Heart left ventricle (tissue), 16 donors: ENCODE measurements at regions not wholly inside any gene's neighbourhood (a gene's known extent, or its start where the extent isn't known, plus 50 kb on each side); places are given as distances from the start of the nearest gene placed in this dataset.

Experiments
- ATAC-seq, 4 donors: fragments of 200-7000 bp; cut with Tn5 transposase; one replicate each; pipeline ENCODE4 v1.9.1; 2020 to 2022; ENCODE audit warnings: moderate library complexity in 4 of 4, mild to moderate bottlenecking in 3 of 4, moderate number of reproducible peaks in 1 of 4
- DNase-seq, 5 donors: peaks; one replicate each; pipeline ENCODE4 v3.0.0-alpha.2; 2020
- H3K27ac ChIP-seq, 12 donors: fragments of 200-600 bp; sonication (generic) in 4 of 12; one replicate each; pipeline versions ENCODE4 v1.5.0 to v1.8.0; 2016 to 2022; ENCODE audit warnings: mild to moderate bottlenecking in 2 of 12
- H3K27me3 ChIP-seq, 9 donors: fragments of 200-600 bp; sonication (generic) in 2 of 9; one replicate each; pipeline versions ENCODE4 v1.5.1 to v1.8.0; 2016 to 2022; ENCODE audit warnings: mild to moderate bottlenecking in 3 of 9
- H3K36me3 ChIP-seq, 9 donors: fragments of 200-600 bp; sonication (generic) in 2 of 9; one replicate each; pipeline versions ENCODE4 v1.5.0 to v1.8.0; 2018 to 2022; ENCODE audit warnings: mild to moderate bottlenecking in 2 of 9
- H3K4me1 ChIP-seq, 12 donors: fragments of 200-600 bp; sonication (generic) in 4 of 12; one replicate each; pipeline versions ENCODE4 v1.5.0 to v1.8.0; 2016 to 2022; ENCODE audit warnings: mild to moderate bottlenecking in 3 of 12
- H3K4me3 ChIP-seq, 12 donors: fragments of 200-600 bp; sonication (generic) in 4 of 12; one replicate each; pipeline versions ENCODE4 v1.5.0 to v1.8.0; 2017 to 2022; ENCODE audit warnings: mild to moderate bottlenecking in 9 of 12, moderate library complexity in 4 of 12
- H3K9me3 ChIP-seq, 12 donors: fragments of 200-600 bp; sonication (generic) in 4 of 12; one replicate each; pipeline versions ENCODE4 v1.5.0 to v1.8.0; 2016 to 2022; ENCODE audit warnings: mild to moderate bottlenecking in 1 of 12
- CTCF ChIP-seq, 12 donors: fragments of 200-600 bp; sonication (generic) in 4 of 12; IDR thresholded peaks; one replicate each; pipeline versions ENCODE4 v1.5.0 to v1.8.0; 2018 to 2022; ENCODE audit warnings: antibody characterized with exemption in 12 of 12, mild to moderate bottlenecking in 5 of 12
- POLR2A ChIP-seq, 2 donors: fragments of 450-650 bp; IDR thresholded peaks; one replicate each; pipeline ENCODE4 v1.6.1; 2017; ENCODE audit warnings: antibody characterized with exemption in 2 of 2, mild to moderate bottlenecking in 2 of 2, moderate library complexity in 2 of 2
- WGBS, 4 donors: extraction: QIAGEN DNeasy Blood & Tissue Kit in 2 of 4; methylation state at CpG; one replicate each; pipeline versions ENCODE4 v1.1.5 to v1.1.7; 2013 to 2018; 5-methylcytosine and 5-hydroxymethylcytosine counted together
- intact Hi-C, 10 donors: fragments of 100-400 bp; cut with DNase I; formaldehyde crosslinking; loops; one replicate each; pipeline versions ENCODE4 v1.11.1 to v1.14.2; 2022
- donor health status: ischemic (EF 13 %, LVEDD 7.1; RV severe dilation, severe dysfunction).
- donor health status: healthy with polysubstance abuse.
- donor health status: DM: no; HTN: yes; CAD: no.
- donor health status: DM: no; HTN: no; CAD: no.
- donor health status: ischemic (EF 25% LVEDD 6.9; RV normal size, moderate dysfunction).
- donor health status: ischemic (EF 25% LVEDD 5.7; RV mildly dilated, moderate dysfunction).
- donor health status: healthy.
- donor health status: DM: yes; HTN: yes; CAD: no.
- donor health status: ischemic (EF 35%, LVEDD 5.7; RV mildly dilated, moderate dysfunction).
- donor health status: nonischemic (EF 11% LVEDD 7.7; RV severe dilation, severe dysfunction).
- donor health status: DM: yes; HTN: yes; CAD: no.
- donor health status: PGD.
- donor health status: ischemic (EF 29% LVEDD 5.4; RV normal size, mild dysfunction).
- donor health status: nonischemic (EF 23%, LVEDD 6.1; RV moderate dilation, normal function).

- TF ChIP-seq CTCF (IDR thresholded peaks at IDR 0.05) (no peak), POLR2A (IDR thresholded peaks at IDR 0.05) (no peak)
- 89 to 98% (median 94%) methylated on average over 3 of the region's 3 CpGs for WGBS, 4 donors
- DNase-seq (no peak), ATAC-seq (no peak)
- H3K4me3 ChIP-seq = no peak overlapping the region
- intact Hi-C loops = no loop called here
- H3K4me1 ChIP-seq = peaks cover 0 to 3% (median 0%) of the 10 kb centered on the region in 12 donors
- H3K27ac ChIP-seq = no peak overlapping the region
- H3K27me3 ChIP-seq = no peaks in the 10 kb centered on the region
- peaks cover 0 to 9% (median 0%) of the 10 kb centered on the region in 12 donors for H3K9me3 ChIP-seq
- H3K36me3 ChIP-seq = no peaks in the 10 kb centered on the region
These were observed 498.0 kb upstream of the PROK2 start for GRCh38 chr3:72282918-72283317.

DNA sequence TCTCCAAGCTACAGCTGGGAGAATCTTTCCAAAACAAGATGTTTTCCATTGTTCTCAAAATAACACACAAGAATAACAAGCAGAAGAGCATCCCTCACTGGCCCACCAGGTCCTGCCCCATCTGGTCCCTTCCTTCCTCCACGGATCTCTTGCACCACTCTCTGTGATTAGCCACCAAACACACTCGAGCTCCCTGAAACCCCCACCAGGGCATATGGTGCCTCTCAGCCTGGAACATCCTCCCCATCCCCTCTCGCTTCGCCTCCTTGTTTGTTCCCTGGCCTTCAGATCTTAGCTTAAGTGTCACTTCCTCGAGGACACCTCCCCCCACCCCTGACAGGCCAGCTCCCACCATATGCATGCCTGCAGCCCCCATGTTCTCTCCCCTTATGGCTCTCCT is 496.6 kb upstream of the PROK2 start:
- 86 to 94% (median 91%) methylated on average over 5 of the region's 5 CpGs for WGBS, 4 donors
- ATAC-seq (no peak), DNase-seq (no peak)
- intact Hi-C loops = no loop called here
- H3K4me3 ChIP-seq = no peak overlapping the region
- peaks cover 0 to 3% (median 0%) of the 10 kb centered on the region in 12 donors for H3K4me1 ChIP-seq
- peaks cover 0 to 9% (median 0%) of the 10 kb centered on the region in 12 donors for H3K9me3 ChIP-seq
- H3K27me3 ChIP-seq = no peaks in the 10 kb centered on the region
- H3K36me3 ChIP-seq = no peaks in the 10 kb centered on the region
- H3K27ac ChIP-seq = no peak overlapping the region
- TF ChIP-seq POLR2A (IDR thresholded peaks at IDR 0.05) (no peak), CTCF (IDR thresholded peaks at IDR 0.05) (no peak)

GRCh38 chr3:72280876-72281275 is 495.9 kb upstream of the PROK2 start:
- no peak overlapping the region for H3K4me3 ChIP-seq
- no peak for TF ChIP-seq CTCF (IDR thresholded peaks at IDR 0.05)
- no peak for TF ChIP-seq POLR2A (IDR thresholded peaks at IDR 0.05)
- peaks cover 0 to 9% (median 0%) of the 10 kb centered on the region in 12 donors for H3K9me3 ChIP-seq
- intact Hi-C loops = no loop called here
- WGBS, 4 donors = 84 to 96% (median 86%) methylated on average over 5 to 6 of the region's 6 CpGs
- no peaks in the 10 kb centered on the region for H3K27me3 ChIP-seq
- no peak overlapping the region for H3K27ac ChIP-seq
- no peaks in the 10 kb centered on the region for H3K36me3 ChIP-seq
- peaks cover 0 to 3% (median 0%) of the 10 kb centered on the region in 12 donors for H3K4me1 ChIP-seq
- DNase-seq (no peak), ATAC-seq (no peak)

DNA sequence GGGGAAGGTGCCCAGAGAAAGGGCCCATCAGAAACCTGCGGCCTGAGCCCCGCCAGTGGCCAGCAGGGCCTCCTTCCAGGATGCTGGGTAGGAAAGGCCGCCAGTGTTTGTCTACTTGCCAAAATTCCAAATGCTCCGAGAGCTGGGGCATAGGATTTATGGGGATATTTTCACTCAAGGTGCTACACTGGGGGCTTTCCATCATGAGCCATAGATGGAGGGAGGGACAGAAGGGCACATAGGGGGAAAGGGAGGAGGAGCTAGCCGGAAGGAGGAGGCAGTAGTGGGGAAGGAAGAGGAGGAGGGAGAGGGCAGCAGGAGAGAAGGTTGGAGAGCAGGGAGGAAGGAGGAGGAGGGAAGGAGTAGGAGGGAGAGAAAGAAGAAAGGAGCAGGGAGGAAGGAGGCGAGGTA is 494.7 kb upstream of the PROK2 start:
- no peak for DNase-seq
- Histone ChIP-seq H3K27ac (peak overlapping the region in 1 of 12 donors; percentile 54), H3K9me3 (peaks cover 0 to 9% (median 0%) of the 10 kb centered on the region in 12 donors), H3K27me3 (no peaks in the 10 kb centered on the region), H3K4me1 (peaks cover 0 to 13% (median 5%) of the 10 kb centered on the region in 12 donors), H3K36me3 (no peaks in the 10 kb centered on the region), H3K4me3 (no peak overlapping the region)
- intact Hi-C loops = loop anchor here in 1 of 10 donors (10.0 kb wide), 1 partner anchor 55 kb away; no protein-coding TSS in a partner anchor
- no peak for ATAC-seq
- TF ChIP-seq POLR2A (IDR thresholded peaks at IDR 0.05) (no peak), CTCF (IDR thresholded peaks at IDR 0.05) (no peak)
- 66 to 72% (median 70%) methylated on average over 6 of the region's 6 CpGs for WGBS, 4 donors
